GM12865 (cell line): ENCODE measurements at regions not wholly inside any gene's neighbourhood (a gene's known extent, or its start where the extent isn't known, plus 50 kb on each side); places are given as distances from the start of the nearest gene placed in this dataset.

ENCODE experiments used
- DNase-seq: peaks from one replicate; pipeline ENCODE4 v3.0.0; 2010; ENCODE audit warnings: low read depth
- H3K4me3 ChIP-seq: 2 replicates; pipeline ENCODE4 v1.5.1; 2011; ENCODE audit warnings: mild to moderate bottlenecking, low read depth, low read length, control low read depth
- CTCF ChIP-seq: IDR thresholded peaks from 2 replicates; pipeline ENCODE4 v1.5.1; 2011; ENCODE audit warnings: low read length, control low read depth, low read depth, inconsistent platforms; ENCODE audit not compliant: insufficient read depth; ENCODE audit errors: missing control alignments

- TF ChIP-seq CTCF, result no peak
- DNase-seq, result no peak
- no peak overlapping the region for H3K4me3 ChIP-seq
Observed at GRCh38 chr3:95965704-95966336, 848.6 kb upstream of the EPHA6 start.

GRCh38 chr3:95971573-95971972, 842.8 kb upstream of the EPHA6 start:
- DNase-seq, result no peak
- no peak for TF ChIP-seq CTCF
- H3K4me3 ChIP-seq, result no peak overlapping the region

DNA sequence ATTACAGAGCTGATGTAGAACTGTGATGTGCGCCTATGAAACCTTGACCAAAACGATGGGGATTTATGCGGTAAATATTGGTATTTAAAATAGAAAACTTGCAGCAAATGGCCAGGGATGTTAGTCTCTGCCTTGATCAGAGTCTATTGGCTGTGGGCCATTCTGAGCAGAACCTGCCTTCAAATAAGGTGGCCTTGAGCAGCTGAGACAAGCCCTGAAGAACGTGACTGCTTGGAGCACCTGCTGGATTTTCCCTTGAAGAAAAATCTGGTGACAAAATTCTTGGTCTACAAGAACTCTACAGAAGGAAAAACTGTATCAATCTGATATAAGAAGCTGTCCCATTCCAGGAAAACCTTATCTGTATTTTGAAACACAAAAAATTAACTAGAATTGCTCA, 820.1 kb upstream of the EPHA6 start:
- no peak for DNase-seq
- H3K4me3 ChIP-seq, result no peak overlapping the region
- no peak for TF ChIP-seq CTCF

DNA sequence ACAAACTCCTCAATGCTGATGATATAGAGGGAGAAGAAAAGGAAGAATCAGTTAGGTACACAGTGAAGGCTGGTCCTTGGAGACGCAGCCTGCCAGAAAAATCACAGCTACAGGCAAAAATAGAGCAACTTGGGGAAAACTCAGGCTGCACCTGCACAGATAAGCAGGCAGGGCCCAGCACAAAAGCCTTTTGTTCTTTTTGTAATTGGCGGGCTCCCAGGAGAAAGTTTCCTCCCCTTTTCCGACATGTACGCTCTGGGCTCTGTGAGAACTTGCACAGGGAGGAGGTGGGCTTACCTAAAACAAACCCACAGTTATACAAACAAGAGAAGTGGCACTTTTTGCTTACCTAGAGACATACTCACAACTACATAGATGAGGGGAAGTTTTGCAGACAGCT, 813.4 kb upstream of the EPHA6 start:
- no peak overlapping the region for H3K4me3 ChIP-seq
- TF ChIP-seq CTCF, result no peak
- DNase-seq, result no peak

DNA sequence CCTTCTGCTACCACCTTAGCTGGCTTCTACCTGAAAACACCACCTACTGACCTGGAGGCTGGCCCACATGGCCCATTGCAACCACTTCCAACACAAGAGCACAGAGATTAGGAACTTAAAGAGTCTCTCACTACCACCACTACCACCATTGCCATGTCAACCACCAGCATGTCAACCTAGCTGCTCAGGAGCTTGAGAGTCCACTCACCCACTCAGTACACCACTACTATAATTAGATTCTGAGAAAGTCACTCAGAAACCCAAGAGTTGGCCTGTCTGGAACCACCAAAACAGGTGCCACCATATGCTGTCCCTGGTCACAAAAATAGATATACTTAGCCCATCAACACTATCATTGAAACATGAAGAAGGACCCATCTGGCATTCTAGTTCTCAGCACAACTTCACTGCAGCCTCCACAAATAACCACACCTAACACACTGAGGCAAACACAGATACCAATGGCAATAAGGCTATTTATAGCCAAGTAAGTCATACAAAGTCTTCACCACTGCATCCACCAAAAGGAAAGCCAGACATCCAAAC, 806.7 kb upstream of the EPHA6 start:
- H3K4me3 ChIP-seq, result no peak overlapping the region
- peak; percentile 3 for DNase-seq
- no peak for TF ChIP-seq CTCF

- DNase-seq, result no peak
- no peak overlapping the region for H3K4me3 ChIP-seq
- TF ChIP-seq CTCF, result no peak
Observed at GRCh38 chr3:96012939-96013338, 801.5 kb upstream of the EPHA6 start.

- no peak overlapping the region for H3K4me3 ChIP-seq
- DNase-seq, result no peak
- TF ChIP-seq CTCF, result no peak
Observed at GRCh38 chr3:96017556-96017955, 796.8 kb upstream of the EPHA6 start.
